Ascending aorta (tissue), 2 donors: ENCODE measurements at regions not wholly inside any gene's neighbourhood (a gene's known extent, or its start where the extent isn't known, plus 50 kb on each side); places are given as distances from the start of the nearest gene placed in this dataset.

Experiments
- DNase-seq, 2 donors: peaks; one replicate each; pipeline ENCODE4 v3.0.0-alpha.2; 2019; ENCODE audit warnings: low spot score in 2 of 2
- H3K27ac ChIP-seq, 2 donors: fragments of 200-600 bp; sonication (generic); one replicate each; pipeline ENCODE4 v1.5.1; 2016 to 2017; ENCODE audit warnings: mild to moderate bottlenecking in 1 of 2
- H3K27me3 ChIP-seq: fragments of 200-600 bp; sonication (generic); one replicate; pipeline ENCODE4 v1.5.1; 2017
- H3K36me3 ChIP-seq, 2 donors: fragments of 200-600 bp; sonication (generic); one replicate each; pipeline ENCODE4 v1.5.1; 2016
- H3K4me1 ChIP-seq, 2 donors: fragments of 200-600 bp; sonication (generic); one replicate each; pipeline ENCODE4 v1.5.1; 2016 to 2017; ENCODE audit warnings: mild to moderate bottlenecking in 1 of 2
- H3K4me3 ChIP-seq, 2 donors: fragments of 200-600 bp; sonication (generic); one replicate each; pipeline ENCODE4 v1.5.1; 2016 to 2017; ENCODE audit warnings: mild to moderate bottlenecking in 1 of 2
- H3K9me3 ChIP-seq, 2 donors: fragments of 200-600 bp; sonication (generic); one replicate each; pipeline ENCODE4 v1.5.1; 2016
- intact Hi-C: fragments of 100-400 bp; cut with DNase I; formaldehyde crosslinking; loops from one replicate; pipeline ENCODE4 v1.15.1; 2023
- TF ChIP-seq, protein P1 (sequence below), 3 experiments: fragments of 200-600 bp in 2 of 3; fragments of 450-650 bp in 1 of 3; sonication (generic) in 2 of 3; IDR thresholded peaks; one replicate each; pipeline ENCODE4 v1.5.1; 2016 to 2019; ENCODE audit warnings: antibody characterized with exemption in 3 of 3, mild to moderate bottlenecking in 1 of 3, moderate library complexity in 1 of 3

DNA sequence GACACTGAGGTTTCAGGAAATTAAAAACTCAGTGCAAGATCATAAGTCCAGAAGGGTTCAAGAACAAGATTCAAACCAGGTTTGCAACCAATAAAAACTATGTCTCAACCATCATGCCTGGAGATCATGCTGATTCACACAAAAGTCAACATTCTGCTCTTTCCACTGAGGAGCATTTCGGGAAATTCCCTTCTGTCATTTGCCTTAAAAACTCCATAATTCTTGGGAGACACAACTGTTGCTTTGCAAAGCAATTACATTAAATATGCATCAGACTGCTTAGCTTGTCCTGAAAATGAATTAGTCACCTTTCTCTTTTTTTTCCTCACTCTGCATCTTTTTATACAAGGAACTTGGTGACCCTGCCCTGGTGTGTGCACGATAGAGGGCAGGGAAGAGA is 275.9 kb upstream of the ZNF462 start:
- TF ChIP-seq, protein P1, sequence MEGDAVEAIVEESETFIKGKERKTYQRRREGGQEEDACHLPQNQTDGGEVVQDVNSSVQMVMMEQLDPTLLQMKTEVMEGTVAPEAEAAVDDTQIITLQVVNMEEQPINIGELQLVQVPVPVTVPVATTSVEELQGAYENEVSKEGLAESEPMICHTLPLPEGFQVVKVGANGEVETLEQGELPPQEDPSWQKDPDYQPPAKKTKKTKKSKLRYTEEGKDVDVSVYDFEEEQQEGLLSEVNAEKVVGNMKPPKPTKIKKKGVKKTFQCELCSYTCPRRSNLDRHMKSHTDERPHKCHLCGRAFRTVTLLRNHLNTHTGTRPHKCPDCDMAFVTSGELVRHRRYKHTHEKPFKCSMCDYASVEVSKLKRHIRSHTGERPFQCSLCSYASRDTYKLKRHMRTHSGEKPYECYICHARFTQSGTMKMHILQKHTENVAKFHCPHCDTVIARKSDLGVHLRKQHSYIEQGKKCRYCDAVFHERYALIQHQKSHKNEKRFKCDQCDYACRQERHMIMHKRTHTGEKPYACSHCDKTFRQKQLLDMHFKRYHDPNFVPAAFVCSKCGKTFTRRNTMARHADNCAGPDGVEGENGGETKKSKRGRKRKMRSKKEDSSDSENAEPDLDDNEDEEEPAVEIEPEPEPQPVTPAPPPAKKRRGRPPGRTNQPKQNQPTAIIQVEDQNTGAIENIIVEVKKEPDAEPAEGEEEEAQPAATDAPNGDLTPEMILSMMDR (IDR thresholded peaks at IDR 0.05) = no peak
- H3K27ac ChIP-seq = no peak overlapping the region

DNA sequence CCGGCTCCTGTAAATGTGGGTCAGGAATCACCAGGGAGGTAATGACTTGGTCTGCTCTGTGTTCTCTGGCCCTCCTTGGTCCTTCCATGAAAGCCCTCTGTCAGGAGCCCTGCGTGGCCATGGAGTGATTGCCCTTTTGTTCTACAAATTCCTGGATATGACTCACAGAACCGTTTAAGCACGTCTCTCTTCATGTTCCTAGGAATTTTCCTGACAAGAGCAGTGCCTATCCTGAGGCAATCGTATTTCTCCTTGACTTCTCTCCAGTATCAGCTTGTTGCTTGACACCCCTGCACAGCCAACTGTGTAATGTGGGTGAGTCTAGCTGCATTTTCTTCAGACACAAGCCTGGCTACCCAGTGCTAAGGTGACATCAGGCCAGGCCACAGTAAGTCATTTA is 274.3 kb upstream of the ZNF462 start:
- no peak for DNase-seq
- no peak overlapping the region for H3K27ac ChIP-seq
- H3K27me3 ChIP-seq = no peaks in the 10 kb centered on the region
- no peaks in the 10 kb centered on the region for H3K9me3 ChIP-seq
- intact Hi-C loops = no loop called here
- no peak overlapping the region for H3K4me3 ChIP-seq
- H3K36me3 ChIP-seq = no peaks in the 10 kb centered on the region
- TF ChIP-seq, protein P1 (IDR thresholded peaks at IDR 0.05) = no peak
- no peaks in the 10 kb centered on the region for H3K4me1 ChIP-seq

More for the DNA sequence above, 275.9 kb upstream of the ZNF462 start:
- Histone ChIP-seq H3K36me3 (no peaks in the 10 kb centered on the region), H3K9me3 (no peaks in the 10 kb centered on the region), H3K27me3 (no peaks in the 10 kb centered on the region), H3K4me3 (no peak overlapping the region), H3K4me1 (no peaks in the 10 kb centered on the region)
- no peak for DNase-seq
- intact Hi-C loops = no loop called here

DNA sequence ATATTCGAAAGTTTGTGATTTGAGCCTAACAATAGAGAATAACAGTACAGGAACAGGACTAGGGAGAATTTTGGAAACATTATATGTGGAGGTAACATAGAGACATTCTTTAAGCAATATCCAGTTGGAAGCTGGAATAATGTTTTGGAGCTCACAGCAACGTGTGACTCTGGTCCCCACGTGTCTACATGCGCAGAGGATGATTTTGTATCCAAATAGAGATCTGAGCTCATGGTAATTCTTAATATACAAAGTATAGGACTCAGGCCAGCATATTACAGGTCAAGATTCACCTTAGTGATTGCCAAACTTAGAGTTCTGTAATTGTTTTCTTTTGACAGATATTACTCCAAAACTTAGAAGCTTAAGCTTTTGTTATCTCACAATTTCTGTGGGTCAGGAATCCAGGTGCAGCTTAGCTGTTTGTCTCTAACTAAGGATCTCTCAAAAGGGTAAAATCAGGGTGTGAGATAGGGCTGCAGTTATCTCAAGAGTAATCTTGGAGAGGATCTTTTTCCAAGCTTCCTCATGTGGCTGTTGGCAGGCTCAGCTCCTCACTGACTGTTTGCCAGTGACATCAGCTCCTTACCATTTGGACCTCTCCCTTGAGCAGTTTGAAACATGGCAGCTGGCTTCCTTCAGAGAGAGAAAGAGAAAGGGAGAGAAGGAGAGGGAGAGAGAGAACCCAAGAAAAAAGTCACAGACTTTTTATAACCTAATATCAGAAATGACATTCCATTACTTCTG is 272.0 kb upstream of the ZNF462 start:
- H3K36me3 ChIP-seq = no peaks in the 10 kb centered on the region
- H3K4me3 ChIP-seq = no peak overlapping the region
- intact Hi-C loops = no loop called here
- H3K27ac ChIP-seq = no peak overlapping the region
- no peaks in the 10 kb centered on the region for H3K9me3 ChIP-seq
- H3K4me1 ChIP-seq = no peaks in the 10 kb centered on the region
- no peak for DNase-seq
- H3K27me3 ChIP-seq = no peaks in the 10 kb centered on the region
- TF ChIP-seq, protein P1 (IDR thresholded peaks at IDR 0.05) = no peak

DNA sequence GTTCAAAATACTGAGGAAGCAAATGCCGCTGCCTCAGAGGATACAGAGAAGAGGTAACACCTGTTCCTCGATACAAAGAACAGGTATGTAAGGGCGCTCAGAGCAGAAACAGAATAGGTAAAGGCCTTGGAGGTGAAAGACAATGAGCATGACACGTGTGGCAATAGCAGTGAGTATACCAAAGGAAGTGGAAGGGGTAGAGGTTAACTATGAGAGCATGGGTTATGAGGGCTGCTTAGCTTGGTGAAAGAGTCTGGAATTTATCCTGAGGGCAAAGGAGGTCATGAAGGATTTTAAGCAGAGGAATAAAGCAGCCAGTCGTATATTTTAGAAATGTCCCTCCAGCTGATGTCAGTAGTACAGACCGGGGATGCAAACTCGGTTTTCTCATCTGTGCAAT is 269.8 kb upstream of the ZNF462 start:
- intact Hi-C loops = no loop called here
- H3K27me3 ChIP-seq = no peaks in the 10 kb centered on the region
- TF ChIP-seq, protein P1 (IDR thresholded peaks at IDR 0.05) = no peak
- no peak overlapping the region for H3K27ac ChIP-seq
- DNase-seq = no peak
- H3K9me3 ChIP-seq = no peaks in the 10 kb centered on the region
- no peak overlapping the region for H3K4me3 ChIP-seq
- H3K4me1 ChIP-seq = no peaks in the 10 kb centered on the region
- H3K36me3 ChIP-seq = no peaks in the 10 kb centered on the region

DNA sequence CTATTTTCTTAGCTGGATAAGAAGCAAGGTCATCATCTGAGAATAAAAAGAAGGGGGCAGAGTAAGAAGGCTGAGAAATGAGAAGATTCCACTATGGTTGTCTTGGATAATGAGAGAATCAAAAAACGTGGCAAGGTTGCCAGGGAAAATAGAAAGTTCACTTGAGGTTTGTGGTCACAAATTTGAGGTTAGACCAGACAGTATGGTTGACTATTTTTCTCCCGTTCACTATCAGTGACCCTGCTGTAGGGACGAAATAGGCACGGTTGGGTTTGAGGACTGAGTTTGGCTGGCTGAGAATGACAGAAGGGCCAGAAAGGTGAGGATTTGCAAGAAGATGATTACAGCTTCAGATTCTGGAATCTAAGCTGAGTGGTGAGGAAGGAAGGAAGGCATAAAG is 266.0 kb upstream of the ZNF462 start:
- Histone ChIP-seq H3K36me3 (no peaks in the 10 kb centered on the region), H3K27me3 (no peaks in the 10 kb centered on the region), H3K4me1 (no peaks in the 10 kb centered on the region), H3K27ac (no peak overlapping the region), H3K9me3 (no peaks in the 10 kb centered on the region), H3K4me3 (no peak overlapping the region)
- intact Hi-C loops = no loop called here
- TF ChIP-seq, protein P1 (IDR thresholded peaks at IDR 0.05) = no peak
- no peak for DNase-seq
